Endothelial cell (in vitro differentiated cells): ENCODE measurements at regions not wholly inside any gene's neighbourhood (a gene's known extent, or its start where the extent isn't known, plus 50 kb on each side); places are given as distances from the start of the nearest gene placed in this dataset.

Experiments
- DNase-seq: peaks from one replicate; pipeline ENCODE4 v3.0.0; 2021; ENCODE audit warnings: low spot score
- H3K27ac Mint-ChIP-seq: one replicate; pipeline ENCODE4 v1.8.0; 2021; ENCODE audit warnings: mixed read lengths, inconsistent platforms; ENCODE audit not compliant: unreplicated experiment
- H3K27me3 Mint-ChIP-seq: one replicate; pipeline ENCODE4 v1.8.0; 2021; ENCODE audit warnings: mild to moderate bottlenecking, moderate library complexity, mixed read lengths, inconsistent platforms; ENCODE audit not compliant: unreplicated experiment
- H3K36me3 Mint-ChIP-seq: one replicate; pipeline ENCODE4 v1.8.0; 2021; ENCODE audit warnings: mild to moderate bottlenecking, low read depth, mixed read lengths, inconsistent platforms; ENCODE audit not compliant: unreplicated experiment
- H3K4me1 Mint-ChIP-seq: one replicate; pipeline ENCODE4 v1.8.0; 2021; ENCODE audit warnings: mild to moderate bottlenecking, mixed read lengths, inconsistent platforms; ENCODE audit not compliant: unreplicated experiment
- H3K4me3 Mint-ChIP-seq: one replicate; pipeline ENCODE4 v1.8.0; 2021; ENCODE audit warnings: mild to moderate bottlenecking, mixed read lengths, inconsistent platforms; ENCODE audit not compliant: unreplicated experiment
- H3K9me3 Mint-ChIP-seq: one replicate; pipeline ENCODE4 v1.8.0; 2021; ENCODE audit warnings: mixed read lengths, inconsistent platforms; ENCODE audit not compliant: unreplicated experiment
- CTCF ChIP-seq: fragments of 200-600 bp; sonication (generic); IDR thresholded peaks from one replicate; pipeline ENCODE4 v1.5.0; 2021; ENCODE audit warnings: antibody characterized with exemption; ENCODE audit not compliant: unreplicated experiment

- DNase-seq: no peak
- no peak for TF ChIP-seq CTCF
- Mint-ChIP-seq H3K27me3 (no peaks in the 10 kb centered on the region), H3K4me3 (no peak overlapping the region), H3K4me1 (no peaks in the 10 kb centered on the region), H3K27ac (no peak overlapping the region), H3K9me3 (no peaks in the 10 kb centered on the region), H3K36me3 (no peaks in the 10 kb centered on the region)
Measured at GRCh38 chr18:21168880-21169279, 57.3 kb upstream of the ROCK1 start.

GRCh38 chr18:21177822-21178221 is 64.2 kb upstream of the GREB1L start:
- TF ChIP-seq CTCF: no peak
- DNase-seq: no peak
- Mint-ChIP-seq H3K9me3 (no peaks in the 10 kb centered on the region), H3K27ac (no peak overlapping the region), H3K4me3 (no peak overlapping the region), H3K36me3 (no peaks in the 10 kb centered on the region), H3K27me3 (no peaks in the 10 kb centered on the region), H3K4me1 (no peaks in the 10 kb centered on the region)

DNA sequence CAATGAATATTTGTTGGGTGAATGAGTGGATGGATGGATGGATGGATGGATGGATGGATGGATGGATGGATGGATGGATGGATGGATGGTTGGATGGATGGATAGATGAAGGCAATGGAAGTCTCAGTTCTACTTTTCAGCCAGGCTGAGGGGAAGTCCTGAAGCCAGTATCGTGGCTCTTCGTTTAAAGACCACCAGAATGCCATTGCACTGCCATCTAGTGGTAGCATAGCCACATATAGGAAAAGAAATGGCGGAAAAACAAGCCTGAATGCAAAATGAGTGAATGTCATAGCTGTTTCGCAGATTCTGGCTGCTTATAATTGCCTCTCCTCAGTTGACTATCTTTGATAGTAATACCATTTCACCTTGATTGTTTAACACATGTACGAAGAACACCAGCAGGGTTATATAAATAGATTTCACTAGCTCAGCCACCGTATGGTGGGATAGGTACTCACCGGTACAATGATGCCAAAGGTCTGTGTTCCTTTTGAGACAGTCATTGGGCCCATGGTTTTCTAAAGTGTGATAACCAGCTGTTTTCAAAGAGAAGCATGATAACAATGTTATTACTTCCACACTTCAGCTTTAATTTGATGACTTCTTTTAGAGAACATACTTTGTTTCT is 62.3 kb upstream of the GREB1L start:
- peak; percentile 69 for TF ChIP-seq CTCF
- peak; percentile 67 for DNase-seq

DNA sequence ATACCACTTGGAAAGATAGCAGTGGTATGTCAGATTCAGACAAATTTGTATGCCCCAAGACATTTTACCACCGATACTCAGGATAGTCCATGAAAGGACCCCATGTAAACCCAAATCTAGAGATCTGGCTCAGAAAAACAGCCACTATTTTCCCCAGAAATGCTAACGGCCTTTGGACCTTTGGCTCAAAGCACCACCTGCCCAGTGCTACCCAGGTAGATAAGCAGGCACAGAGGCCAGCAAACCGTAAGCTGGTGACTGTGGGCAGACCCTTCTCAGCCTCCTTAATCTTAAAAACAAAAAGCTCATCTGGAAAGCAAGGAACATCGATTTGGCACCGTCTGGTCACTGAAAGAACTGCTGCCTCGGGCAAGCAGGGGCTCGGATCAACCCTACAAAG is 61.4 kb upstream of the GREB1L start:
- Mint-ChIP-seq H3K36me3 (no peaks in the 10 kb centered on the region), H3K27ac (no peak overlapping the region), H3K27me3 (no peaks in the 10 kb centered on the region), H3K9me3 (no peaks in the 10 kb centered on the region), H3K4me3 (no peak overlapping the region), H3K4me1 (no peaks in the 10 kb centered on the region)
- TF ChIP-seq CTCF: no peak
- no peak for DNase-seq

More for the DNA sequence above, 62.3 kb upstream of the GREB1L start:
- H3K4me3 Mint-ChIP-seq: no peak overlapping the region
- H3K9me3 Mint-ChIP-seq: no peaks in the 10 kb centered on the region
- no peaks in the 10 kb centered on the region for H3K4me1 Mint-ChIP-seq
- no peak overlapping the region for H3K27ac Mint-ChIP-seq
- no peaks in the 10 kb centered on the region for H3K27me3 Mint-ChIP-seq
- no peaks in the 10 kb centered on the region for H3K36me3 Mint-ChIP-seq

DNA sequence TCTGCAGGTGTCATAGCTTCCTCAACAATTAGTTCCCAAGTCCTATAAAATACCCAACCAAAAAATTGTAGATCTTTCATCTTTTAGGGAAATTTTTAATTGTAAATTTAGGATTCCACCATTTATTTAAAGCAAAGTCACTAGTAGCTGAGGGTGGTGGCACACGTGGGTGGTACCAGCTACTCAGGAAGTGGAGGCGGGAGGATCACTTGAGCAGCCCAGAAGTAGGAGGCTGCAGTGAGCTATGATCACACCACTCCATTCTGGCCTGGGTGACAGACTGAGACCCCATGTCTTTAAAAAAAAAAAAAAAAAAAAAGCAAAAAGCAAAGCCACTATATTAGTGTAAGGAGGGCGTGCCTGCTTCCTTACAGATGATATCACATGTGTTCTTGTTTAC is 60.3 kb upstream of the GREB1L start:
- Mint-ChIP-seq H3K4me3 (no peak overlapping the region), H3K27ac (no peak overlapping the region), H3K36me3 (no peaks in the 10 kb centered on the region), H3K4me1 (no peaks in the 10 kb centered on the region), H3K9me3 (no peaks in the 10 kb centered on the region), H3K27me3 (no peaks in the 10 kb centered on the region)
- TF ChIP-seq CTCF: no peak
- DNase-seq: no peak
